Fibroblast of skin of scalp (primary cell): ENCODE measurements at regions not wholly inside any gene's neighbourhood (a gene's known extent, or its start where the extent isn't known, plus 50 kb on each side); places are given as distances from the start of the nearest gene placed in this dataset.
"Not testable (repeated sequence)": the region's sequence is repeated elsewhere in the genome, so short reads cannot be mapped to it uniquely, and the experiment has no call there.

Experiments
- DNase-seq: peaks from one replicate; pipeline ENCODE4 v3.0.0-alpha.2; 2013

- DNase-seq: not testable (repeated sequence)
Measured at GRCh38 chr7:38331853-38332595, 58.6 kb upstream of the TARP start.

DNA sequence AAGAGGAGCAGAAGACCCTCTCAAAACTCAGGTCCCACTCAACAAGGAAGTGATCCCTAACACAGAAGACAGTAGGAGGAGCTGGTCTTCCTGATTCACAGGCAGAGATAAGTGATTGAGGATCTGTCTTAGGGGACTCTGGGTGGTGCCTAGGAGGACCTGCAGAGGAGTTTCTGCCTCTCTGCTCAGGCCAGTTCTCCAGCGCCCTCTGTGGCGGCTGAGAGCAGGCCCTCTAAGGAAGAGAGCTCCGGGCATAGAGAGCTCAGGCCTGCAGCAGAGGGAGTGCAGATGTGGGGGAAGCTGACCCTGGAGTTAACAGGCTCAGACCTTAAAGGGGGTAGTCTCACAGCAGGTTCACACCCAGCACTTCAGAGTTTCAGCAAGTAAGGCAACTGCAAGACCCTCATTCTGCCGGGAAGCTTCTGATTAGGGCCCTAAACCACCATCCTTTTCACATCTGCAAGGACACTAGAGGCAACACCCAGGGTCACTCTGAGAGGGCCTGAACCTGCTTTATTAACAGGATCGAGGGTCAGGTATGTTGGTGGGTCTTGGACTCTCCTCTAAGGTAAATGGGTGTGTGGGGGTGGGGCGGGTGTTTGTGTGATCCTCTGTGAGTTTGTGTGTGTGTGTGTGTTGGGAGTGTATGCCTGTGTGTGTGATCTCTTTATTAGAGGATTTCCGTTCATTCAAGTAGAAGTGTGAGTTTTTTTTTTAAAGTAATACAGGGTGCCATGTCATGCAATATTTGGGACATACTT is 57.6 kb upstream of the TARP start:
- DNase-seq: no peak

GRCh38 chr7:38330039-38330438 is 56.6 kb upstream of the TARP start:
- DNase-seq: no peak

DNA sequence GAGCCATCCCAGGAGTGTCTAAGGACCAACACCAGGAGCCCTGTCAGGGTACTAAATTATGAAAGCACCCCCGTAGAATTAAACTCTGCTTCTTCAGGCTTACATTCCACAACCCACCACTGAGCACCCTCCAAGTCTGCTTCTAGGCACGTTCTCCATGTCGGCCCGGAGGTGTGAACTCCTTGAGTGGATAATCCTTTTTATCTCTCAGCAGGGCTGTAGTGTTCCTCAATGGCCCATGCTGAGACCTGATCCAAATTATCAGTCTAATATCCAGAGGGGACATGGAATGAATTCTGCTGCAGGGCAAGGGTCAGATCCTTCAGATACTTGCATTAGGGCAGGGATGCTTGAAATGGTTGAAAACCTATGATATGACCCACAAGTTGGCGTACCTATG is 55.9 kb upstream of the TARP start:
- no peak for DNase-seq

- DNase-seq: no peak
Measured at GRCh38 chr7:38328814-38329213, 55.4 kb upstream of the TARP start.

- peak; percentile 13 for DNase-seq
Measured at GRCh38 chr7:38327637-38328036, 54.2 kb upstream of the TARP start.
